HG03558 (cell line): ENCODE measurements at regions not wholly inside any gene's neighbourhood (a gene's known extent, or its start where the extent isn't known, plus 50 kb on each side); places are given as distances from the start of the nearest gene placed in this dataset.

Experiments used
- ATAC-seq: cut with Tn5 transposase; IDR thresholded peaks from one replicate; pipeline ENCODE4 v1.9.1; 2021; ENCODE audit warnings: moderate number of reproducible peaks; ENCODE audit not compliant: unreplicated experiment; ENCODE audit errors: extremely low read depth

- ATAC-seq, result no peak
Measured at GRCh38 chr6:40770794-40771193, 183.6 kb upstream of the LRFN2 start.

- ATAC-seq, result no peak
Measured at GRCh38 chr6:40764726-40765125, 177.6 kb upstream of the LRFN2 start.

- no peak for ATAC-seq
Measured at GRCh38 chr6:40762981-40763380, 175.8 kb upstream of the LRFN2 start.

GRCh38 chr6:40760887-40761286 is 173.7 kb upstream of the LRFN2 start:
- ATAC-seq, result no peak

- no peak for ATAC-seq
Measured at GRCh38 chr6:40759838-40760237, 172.7 kb upstream of the LRFN2 start.

- no peak for ATAC-seq
Measured at GRCh38 chr6:40759264-40759663, 172.1 kb upstream of the LRFN2 start.

- ATAC-seq, result no peak
Measured at GRCh38 chr6:40755749-40756452, 168.7 kb upstream of the LRFN2 start.

- ATAC-seq, result no peak
Measured at GRCh38 chr6:40755046-40755681, 168.0 kb upstream of the LRFN2 start.

GRCh38 chr6:40754461-40755045 is 167.4 kb upstream of the LRFN2 start:
- no peak for ATAC-seq

- ATAC-seq, result no peak
Measured at GRCh38 chr6:40753675-40754448, 166.7 kb upstream of the LRFN2 start.

- ATAC-seq, result no peak
Measured at GRCh38 chr6:40753048-40753447, 165.9 kb upstream of the LRFN2 start.

- no peak for ATAC-seq
Measured at GRCh38 chr6:40744835-40745234, 157.7 kb upstream of the LRFN2 start.

- ATAC-seq, result no peak
Measured at GRCh38 chr6:40743690-40744446, 156.7 kb upstream of the LRFN2 start.

- ATAC-seq, result no peak
Measured at GRCh38 chr6:40743226-40743625, 156.1 kb upstream of the LRFN2 start.

GRCh38 chr6:40740518-40740917 is 153.4 kb upstream of the LRFN2 start:
- ATAC-seq, result no peak

- ATAC-seq, result no peak
Measured at GRCh38 chr6:40738551-40739193, 151.5 kb upstream of the LRFN2 start.

- no peak for ATAC-seq
Measured at GRCh38 chr6:40735521-40735920, 148.4 kb upstream of the LRFN2 start.

GRCh38 chr6:40735121-40735520 is 148.0 kb upstream of the LRFN2 start:
- ATAC-seq, result no peak

- no peak for ATAC-seq
Measured at GRCh38 chr6:40734607-40735006, 147.4 kb upstream of the LRFN2 start.
